ENCODE measurements at regions not wholly inside any gene's neighbourhood (a gene's known extent, or its start where the extent isn't known, plus 50 kb on each side); places are given as distances from the start of the nearest gene placed in this dataset.
"Not testable (repeated sequence)": the region's sequence is repeated elsewhere in the genome, so short reads cannot be mapped to it uniquely, and the experiment has no call there.

DNA sequence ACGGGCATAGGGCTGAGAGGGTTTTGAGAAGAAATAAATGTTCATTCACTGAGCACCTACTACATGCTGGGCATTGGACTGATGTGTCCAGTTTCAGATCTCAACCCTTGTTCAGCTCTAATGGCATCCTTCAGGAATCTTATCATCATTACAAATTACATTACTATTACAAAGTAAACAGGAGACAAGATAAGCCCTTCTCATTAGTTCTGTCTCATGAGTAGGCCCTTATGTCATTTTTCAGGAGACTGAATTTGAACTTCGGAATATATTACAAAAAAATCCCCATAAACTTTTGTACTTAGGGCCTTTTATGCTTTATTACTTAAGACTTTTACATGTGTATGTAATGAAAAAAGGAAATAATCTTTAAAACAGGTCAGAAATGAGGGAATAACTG, 289.7 kb downstream of the BAMBI start:
- DNase-seq = no peak

- no peak for DNase-seq
Observed at GRCh38 chr10:28969413-28969812, 292.1 kb downstream of the BAMBI start.

DNA sequence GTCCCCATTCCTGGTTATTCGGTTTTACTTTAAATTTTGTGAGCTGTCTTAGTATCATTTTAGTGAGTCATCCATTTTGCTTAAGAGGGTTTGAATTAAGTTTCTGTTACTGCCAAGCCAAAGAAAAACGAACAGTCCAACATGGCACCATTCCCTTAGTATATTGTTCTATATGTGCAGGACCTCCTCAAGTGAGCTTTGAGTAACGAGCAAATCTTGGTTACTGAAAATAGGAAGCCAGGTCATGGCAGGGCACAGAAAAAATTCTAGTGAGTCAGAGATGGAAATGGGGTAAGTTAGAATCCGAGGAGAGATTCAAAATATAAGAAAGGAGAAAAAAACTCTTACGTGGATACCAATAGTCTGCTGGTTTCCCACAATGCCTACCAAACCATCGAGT, 292.9 kb downstream of the BAMBI start:
- no peak for DNase-seq

GRCh38 chr10:28971255-28971654, 293.9 kb downstream of the BAMBI start:
- DNase-seq = no peak

DNA sequence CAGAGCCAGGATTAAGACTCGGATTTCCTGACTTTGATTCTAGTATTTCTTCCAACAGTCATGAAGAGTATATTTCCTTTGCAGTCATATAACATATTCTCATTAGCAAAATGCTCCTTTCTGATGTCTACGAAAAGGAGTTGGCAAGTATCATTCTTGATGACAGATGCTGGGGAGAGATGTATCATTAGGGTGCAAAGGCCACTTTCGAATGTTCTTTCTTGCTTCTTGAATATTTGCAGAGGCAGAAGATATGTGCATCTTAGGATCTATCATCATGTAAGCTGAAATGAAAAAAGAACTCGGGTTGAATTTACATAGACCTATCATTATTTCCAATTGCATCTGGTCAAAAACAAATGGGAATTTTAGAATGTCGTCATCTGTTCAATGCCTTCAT, 294.4 kb downstream of the BAMBI start:
- no peak for DNase-seq

DNA sequence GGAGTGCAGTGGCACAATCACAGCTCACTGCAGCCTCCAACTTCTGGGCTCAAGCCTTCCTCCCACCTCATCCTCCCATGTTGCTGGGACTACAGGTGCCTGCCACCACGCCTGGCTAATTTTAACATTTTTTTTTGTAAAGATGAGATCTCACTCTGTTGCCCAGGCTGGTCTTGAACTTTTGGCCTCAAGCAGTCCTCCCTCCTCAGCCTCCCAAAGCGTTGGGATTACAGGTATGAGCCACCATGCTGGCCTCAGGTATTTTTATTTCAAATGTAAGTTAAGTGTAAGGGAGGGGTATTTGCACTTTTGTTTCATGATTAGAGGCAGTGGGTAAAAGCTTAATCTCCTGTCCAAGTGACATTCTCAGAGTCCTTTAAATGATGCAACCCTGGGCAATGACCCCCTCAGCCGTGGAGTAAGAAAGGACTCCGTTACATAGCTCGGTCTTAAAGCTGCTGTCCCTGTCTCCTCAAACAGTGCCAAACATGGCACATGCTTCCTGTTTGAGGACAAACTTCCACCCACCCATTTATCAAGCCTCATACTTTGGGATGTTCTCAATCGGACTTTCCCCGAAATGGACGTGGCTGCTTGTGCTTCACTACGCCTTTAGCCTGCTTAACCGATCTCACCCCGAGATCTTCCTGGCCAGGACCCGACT, 296.1 kb downstream of the BAMBI start:
- no peak for DNase-seq

DNA sequence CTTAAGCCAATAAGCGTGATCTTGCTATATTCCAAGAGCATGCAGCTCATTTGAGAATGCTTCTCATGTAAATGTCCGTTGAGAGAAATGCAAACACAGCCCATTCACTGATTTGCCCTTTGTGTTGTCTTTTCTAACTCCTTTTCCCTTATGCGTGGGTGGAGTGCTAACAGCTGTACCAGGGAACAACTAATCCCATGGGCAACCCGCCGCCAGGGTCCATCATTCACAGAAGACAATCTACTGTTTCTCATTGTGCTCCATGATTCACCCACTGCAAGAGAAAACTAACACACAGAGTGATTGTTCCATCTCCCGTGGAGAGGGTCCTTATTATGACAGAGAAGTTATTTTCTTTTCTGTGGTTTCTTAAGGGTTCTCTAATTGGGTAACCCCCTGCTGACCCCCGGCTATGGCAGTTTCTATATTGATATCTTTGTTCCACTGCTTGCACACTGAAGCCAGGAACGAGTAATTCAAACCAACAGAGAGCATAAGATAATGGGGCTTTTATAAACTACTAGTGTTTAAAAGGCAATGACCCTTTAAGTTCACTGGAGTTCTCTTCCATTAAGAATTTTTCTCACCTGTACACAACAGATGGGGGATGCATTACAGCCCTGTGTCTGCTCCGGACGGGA, 298.7 kb downstream of the BAMBI start:
- no peak for DNase-seq

DNA sequence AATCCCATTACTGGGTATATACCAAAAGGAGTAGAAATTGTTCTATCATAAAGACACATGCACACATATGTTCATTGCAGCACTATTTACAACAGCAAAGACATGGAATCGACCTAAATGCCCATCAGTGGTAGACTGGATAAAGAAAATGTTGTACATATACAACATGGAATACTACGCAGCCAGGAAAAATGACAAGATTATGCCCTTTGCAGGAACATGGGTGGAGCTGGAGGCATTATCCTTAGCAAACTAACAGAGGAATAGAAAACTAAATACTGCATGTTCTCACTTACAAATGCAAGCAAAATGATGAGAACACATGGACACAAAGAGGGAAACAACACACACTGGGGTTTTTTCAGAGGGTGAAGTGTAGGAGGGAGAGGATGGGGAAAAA, 300.2 kb downstream of the BAMBI start:
- no peak for DNase-seq

- DNase-seq = no peak
Observed at GRCh38 chr10:28980264-28980663, 302.9 kb downstream of the BAMBI start.

DNA sequence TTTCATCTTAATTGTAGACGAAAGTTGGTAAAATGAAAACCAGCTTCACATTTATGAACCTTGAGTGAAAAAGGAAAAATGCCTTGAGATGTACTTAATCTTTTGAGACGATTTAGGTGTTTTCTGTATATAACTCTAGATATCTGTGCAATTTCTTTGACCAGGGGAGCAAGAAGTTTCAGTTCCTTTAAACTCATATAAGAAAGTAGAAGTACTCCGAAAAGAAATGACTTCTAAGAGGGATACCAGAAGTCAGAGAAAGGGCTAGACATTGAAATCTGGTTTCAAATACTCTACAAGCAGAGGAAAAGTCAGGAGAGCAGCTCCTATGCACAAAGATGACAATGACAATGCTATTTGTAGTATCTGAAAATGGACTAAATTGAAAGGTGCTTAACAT, 303.7 kb downstream of the BAMBI start:
- no peak for DNase-seq

- DNase-seq = no peak
Observed at GRCh38 chr10:28982974-28983373, 305.7 kb downstream of the BAMBI start.

DNA sequence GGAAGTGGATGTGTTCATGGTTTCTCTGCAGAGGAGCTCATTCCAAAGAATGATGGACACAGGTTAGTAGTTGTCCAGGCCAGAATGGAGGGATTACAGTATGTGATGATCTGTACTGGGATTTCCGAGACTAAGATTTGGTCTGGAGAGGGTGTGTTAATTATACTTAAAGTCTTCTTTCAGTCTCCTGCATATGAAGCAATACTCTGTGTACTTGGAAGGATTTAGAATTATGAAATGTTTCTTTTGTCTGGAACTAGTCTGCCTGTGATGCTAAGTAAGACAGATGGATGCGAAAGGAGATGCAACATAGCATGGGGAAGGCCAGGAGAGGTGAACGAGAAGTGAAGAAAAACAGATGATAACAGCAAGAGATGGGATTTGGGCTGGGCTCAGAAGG, 305.1 kb upstream of the LYZL1 start:
- no peak for DNase-seq

- DNase-seq = no peak
Observed at GRCh38 chr10:28984431-28984830, 304.4 kb upstream of the LYZL1 start.

- no peak for DNase-seq
Observed at GRCh38 chr10:28985137-28985885, 303.6 kb upstream of the LYZL1 start.

DNA sequence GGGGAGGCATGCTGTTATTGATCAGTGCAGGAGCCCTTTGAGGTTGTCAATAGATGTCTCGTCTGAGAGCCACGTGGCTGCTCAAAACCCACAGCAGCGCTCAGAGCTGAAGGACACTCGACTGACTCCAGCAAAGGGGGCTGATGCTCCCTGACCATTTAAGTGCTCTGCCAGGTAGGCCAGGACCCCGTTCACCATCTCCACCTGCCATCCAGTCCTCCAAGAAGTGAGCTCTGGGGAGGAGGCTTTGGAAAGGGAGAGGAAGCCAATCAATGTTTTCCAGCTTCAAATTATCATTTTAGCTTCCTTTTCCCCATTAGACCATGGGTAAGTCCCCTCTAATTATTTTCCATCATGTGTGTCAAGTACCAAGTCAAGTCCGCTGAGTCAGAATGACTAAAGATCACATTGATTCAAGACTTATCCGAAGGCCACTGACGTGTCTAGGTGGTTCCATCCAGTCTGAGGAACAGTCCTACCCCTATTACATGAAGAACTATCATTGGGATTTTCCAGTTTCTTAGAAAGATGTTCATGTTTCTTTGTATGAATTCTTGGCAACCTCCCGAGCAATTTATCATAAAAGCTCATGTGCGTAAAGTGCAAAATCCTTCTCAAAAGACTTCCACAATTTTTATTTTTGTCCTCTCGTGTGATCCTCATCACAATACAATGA, 302.6 kb upstream of the LYZL1 start:
- no peak for DNase-seq

DNA sequence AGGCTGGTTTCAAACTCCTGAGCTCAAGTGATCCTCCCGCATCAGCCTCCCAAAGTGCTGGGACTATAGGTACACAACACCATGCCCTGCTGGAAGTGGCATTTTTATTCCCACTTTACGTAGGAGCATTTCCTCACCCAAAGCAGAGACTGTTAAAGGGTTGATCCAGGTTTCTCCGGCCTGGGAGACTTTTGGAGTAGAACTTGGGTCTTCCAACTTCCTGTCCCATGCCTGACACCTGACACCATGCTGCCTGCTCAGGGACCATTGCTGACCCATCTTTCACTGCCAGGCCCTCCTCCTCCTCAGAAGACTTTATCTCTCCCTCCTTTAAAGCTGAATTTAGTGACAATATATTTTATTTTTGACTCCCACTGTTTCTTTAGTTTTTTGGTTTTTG, 302.0 kb upstream of the LYZL1 start:
- DNase-seq = no peak

DNA sequence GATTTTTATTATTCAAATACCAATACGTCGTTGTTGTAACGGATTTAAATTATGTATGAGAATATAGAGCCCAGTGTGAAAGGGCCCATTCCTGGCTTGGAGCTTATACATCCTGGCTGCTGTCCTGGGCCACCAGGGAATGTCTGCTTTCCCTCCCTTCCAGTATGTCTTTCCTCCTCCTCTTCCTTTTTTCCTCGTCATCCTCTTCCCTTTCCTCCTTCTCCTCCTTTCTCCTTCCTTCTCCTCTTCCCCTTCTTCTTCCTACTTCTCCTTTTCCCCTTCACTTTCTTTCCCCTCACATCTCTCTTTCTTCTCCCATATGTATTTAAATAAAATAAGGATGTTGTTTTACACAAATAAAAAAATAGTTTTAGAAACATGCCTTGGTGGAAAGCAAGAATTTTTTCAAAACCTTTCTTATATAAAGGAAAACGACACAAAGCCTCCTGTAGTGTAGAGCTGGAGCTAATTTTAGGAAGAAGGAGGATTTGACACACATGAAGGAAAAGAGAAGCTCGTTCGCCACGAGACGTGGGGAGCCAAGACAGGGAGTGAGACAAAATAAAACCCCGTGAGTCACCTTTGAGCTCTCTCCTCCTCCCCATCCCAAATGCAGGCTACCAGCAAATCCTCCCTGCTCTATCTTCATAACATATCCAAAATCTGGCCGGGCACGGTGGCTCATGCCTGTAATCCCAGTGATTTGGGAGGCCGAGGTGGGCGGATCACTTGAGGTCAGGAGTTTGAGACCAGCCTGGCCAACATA, 301.1 kb upstream of the LYZL1 start:
- DNase-seq = no peak

DNA sequence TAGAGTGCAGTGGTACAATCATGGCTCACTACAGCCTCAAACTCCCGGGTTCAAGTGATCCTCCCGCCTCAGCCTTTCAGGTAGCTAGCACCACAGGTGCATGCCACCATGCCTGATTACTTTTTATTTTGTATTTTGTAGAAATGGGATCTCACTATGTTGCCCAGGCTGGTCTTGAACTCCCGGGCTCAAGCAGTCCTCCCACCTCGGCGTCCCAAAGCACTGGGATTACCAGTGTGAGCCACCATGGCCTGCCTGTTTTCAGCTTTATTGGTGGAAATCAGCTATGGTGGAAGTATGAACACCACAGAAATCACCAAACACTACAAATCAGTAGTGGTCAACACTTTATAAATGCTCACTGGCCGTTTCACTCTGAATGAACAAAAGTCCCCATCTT, 299.9 kb upstream of the LYZL1 start:
- DNase-seq = no peak

GRCh38 chr10:28991333-28992270, 297.3 kb upstream of the LYZL1 start:
- DNase-seq = no peak

DNA sequence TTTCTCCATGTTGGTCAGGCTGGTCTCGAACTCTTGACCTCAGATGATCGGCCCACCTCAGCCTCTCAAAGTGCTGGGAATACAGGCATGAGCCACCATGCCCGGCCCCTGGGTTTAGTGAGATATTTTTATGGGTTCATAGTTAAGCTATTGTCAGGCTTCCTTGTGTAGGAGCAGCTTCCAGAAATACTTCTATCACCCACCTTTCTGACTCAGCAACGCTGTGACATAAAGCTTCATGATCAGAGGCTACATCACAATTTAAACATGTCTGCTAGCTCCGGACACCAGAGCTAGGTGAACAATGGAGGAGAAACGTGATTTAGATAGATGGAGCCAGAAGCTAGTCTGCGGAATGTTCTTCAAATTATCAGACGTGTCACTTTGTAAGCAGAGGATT, 295.8 kb upstream of the LYZL1 start:
- no peak for DNase-seq

- no peak for DNase-seq
Observed at GRCh38 chr10:28993861-28994260, 295.0 kb upstream of the LYZL1 start.

DNA sequence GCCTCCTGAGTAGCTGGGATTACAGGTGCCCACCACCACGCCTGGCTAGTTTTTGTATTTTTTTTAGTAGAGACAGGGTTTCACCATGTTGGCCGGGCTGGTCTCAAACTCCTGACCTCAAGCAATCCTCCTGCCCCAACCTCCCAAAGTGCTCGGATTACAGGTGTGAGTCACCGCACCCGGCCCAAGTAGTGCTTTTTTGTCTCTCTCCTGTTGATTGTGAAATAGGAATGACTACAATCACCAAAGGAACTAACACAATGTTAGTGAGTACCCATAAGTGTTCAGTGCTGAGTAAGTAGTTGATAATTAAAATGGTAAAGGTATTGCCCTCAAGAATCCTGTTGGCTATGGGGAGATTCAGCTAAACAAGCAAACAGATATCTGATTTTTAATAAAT, 294.1 kb upstream of the LYZL1 start:
- not testable (repeated sequence) for DNase-seq
